ENCODE measurements at regions not wholly inside any gene's neighbourhood (a gene's known extent, or its start where the extent isn't known, plus 50 kb on each side); places are given as distances from the start of the nearest gene placed in this dataset.

- no peak for TF ChIP-seq ZBTB33 (IDR thresholded peaks at IDR 0.05)
Observed at GRCh38 chr1:165034136-165034809, 322.2 kb downstream of the LMX1A start (continued).

- H3K9ac ChIP-seq (ENCODE audit: low read depth in 1 of 2, low read length in 2 of 2), result no peak overlapping the region
- TF ChIP-seq HNF4A (conservative IDR thresholded peaks at IDR 0.05), result no peak
- TF ChIP-seq NR2F2 (IDR thresholded peaks at IDR 0.05), result no peak
- TF ChIP-seq SP1 (IDR thresholded peaks at IDR 0.05), result no peak
- no peak for TF ChIP-seq ZBTB33 (IDR thresholded peaks at IDR 0.05)
- no peak for TF ChIP-seq CTCF (IDR thresholded peaks at IDR 0.05; ENCODE audit: low read depth, low read length, missing input control)
- no peak for TF ChIP-seq YY1 (IDR thresholded peaks at IDR 0.05)
- TF ChIP-seq TAF1 (conservative IDR thresholded peaks at IDR 0.05), result no peak
- no peak for TF ChIP-seq REST (IDR thresholded peaks at IDR 0.05)
- TF ChIP-seq ATF3 (IDR thresholded peaks at IDR 0.05), result no peak
- TF ChIP-seq MAX (IDR thresholded peaks at IDR 0.05), result no peak
- TF ChIP-seq FOXA1 (IDR thresholded peaks at IDR 0.05), result no peak
- H3K4me1 ChIP-seq (ENCODE audit: control insufficient read depth in 4 of 4, insufficient read depth in 4 of 4, low read length in 3 of 4), result no peaks in the 10 kb centered on the region
- H3K9me3 ChIP-seq (ENCODE audit: control insufficient read depth in 4 of 4, low read length in 3 of 4), result no peaks in the 10 kb centered on the region
- no peaks in the 10 kb centered on the region for H3K27me3 ChIP-seq (ENCODE audit: control insufficient read depth in 4 of 4, insufficient read depth in 4 of 4, low read length in 3 of 4)
- no peaks in the 10 kb centered on the region for H3K36me3 ChIP-seq (ENCODE audit: control insufficient read depth in 4 of 4, insufficient read depth in 3 of 4, low read depth in 1 of 4, low read length in 3 of 4)
- no peak for DNase-seq (ENCODE audit: low spot score)
- H3K4me3 ChIP-seq (ENCODE audit: low read depth in 1 of 3, low read length in 3 of 3), result no peak overlapping the region
- no peak overlapping the region for H3K27ac ChIP-seq (ENCODE audit: low read depth in 1 of 2, low read length in 2 of 2)
- 71% methylated on average over 2 of the region's 2 CpGs for WGBS
Observed at GRCh38 chr1:165031001-165031400, 325.5 kb downstream of the LMX1A start.

Measured in liver (tissue), 8 donors.